Glomerular endothelial cell (primary cell): ENCODE measurements at regions not wholly inside any gene's neighbourhood (a gene's known extent, or its start where the extent isn't known, plus 50 kb on each side); places are given as distances from the start of the nearest gene placed in this dataset.

Experiments
- DNase-seq: peaks from one replicate; pipeline ENCODE4 v3.0.0-alpha.2; 2011; ENCODE audit warnings: low read depth, low spot score; ENCODE audit errors: extremely low read depth

- no peak for DNase-seq
Measured at GRCh38 chr1:14470802-14471201, 127.7 kb upstream of the KAZN start.

- no peak for DNase-seq
Measured at GRCh38 chr1:14474856-14475255, 123.6 kb upstream of the KAZN start.

GRCh38 chr1:14476170-14476955 lies 122.1 kb upstream of the KAZN start:
- DNase-seq: no peak

- DNase-seq: no peak
Measured at GRCh38 chr1:14478120-14478519, 120.4 kb upstream of the KAZN start.

- no peak for DNase-seq
Measured at GRCh38 chr1:14479865-14480264, 118.6 kb upstream of the KAZN start.

- DNase-seq: no peak
Measured at GRCh38 chr1:14482784-14483450, 115.6 kb upstream of the KAZN start.

- DNase-seq: no peak
Measured at GRCh38 chr1:14485285-14485684, 113.2 kb upstream of the KAZN start.

DNA sequence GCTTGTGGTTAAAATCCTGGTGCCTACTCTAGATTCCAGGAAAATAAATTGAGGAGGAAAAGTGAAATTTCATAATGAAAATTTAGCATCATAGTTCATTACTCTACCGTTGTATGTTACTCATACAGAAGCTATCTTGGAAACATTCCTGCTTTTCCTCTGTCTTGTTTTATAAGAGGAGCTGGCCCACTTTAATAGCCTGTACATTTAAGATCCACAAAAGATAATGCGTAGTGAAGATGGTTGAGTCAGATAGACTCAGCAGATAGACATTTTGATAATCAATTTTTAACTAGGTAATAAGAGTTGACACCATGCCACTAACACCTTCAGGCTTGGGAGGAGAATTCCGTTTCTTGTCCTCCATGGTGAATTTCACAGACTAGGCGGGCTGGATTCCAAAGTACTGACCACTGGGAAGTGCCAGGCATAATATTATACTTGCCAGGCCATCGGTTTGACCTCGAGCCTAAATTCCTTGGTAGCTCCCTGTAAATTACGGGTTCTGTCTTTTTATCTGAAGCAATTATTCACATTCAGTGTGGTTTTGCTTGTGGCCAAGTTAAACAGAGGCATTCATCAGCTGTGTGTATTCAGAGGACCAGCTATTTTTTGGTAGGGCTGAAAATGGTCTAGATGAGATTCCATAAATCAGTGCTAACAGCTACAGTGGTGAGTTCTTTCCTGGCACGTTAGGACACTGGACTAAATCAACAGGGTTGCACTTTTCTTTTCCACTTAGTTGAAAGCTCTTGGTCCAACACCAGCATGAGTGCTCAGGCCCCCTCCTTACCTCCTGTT lies 111.9 kb upstream of the KAZN start:
- DNase-seq: no peak

DNA sequence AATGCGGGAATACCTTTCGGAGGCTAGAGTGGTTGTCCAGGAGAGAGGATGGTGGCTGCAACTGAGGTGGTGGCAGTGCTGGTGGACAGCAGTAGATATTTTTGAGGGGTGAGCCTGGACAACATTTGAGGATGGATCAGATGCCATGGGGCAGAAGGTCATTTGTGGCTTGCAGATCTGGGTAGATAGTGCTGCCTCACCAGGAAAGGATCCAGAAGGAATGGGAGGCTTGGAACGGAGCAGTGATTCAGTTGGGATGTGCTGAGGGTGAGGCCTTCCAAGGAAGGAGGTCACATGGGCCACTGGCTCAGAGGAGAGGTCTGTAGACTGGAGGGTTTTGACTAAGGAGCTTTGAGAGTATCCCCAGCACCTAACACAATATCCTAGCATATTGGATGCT lies 110.8 kb upstream of the KAZN start:
- no peak for DNase-seq

DNA sequence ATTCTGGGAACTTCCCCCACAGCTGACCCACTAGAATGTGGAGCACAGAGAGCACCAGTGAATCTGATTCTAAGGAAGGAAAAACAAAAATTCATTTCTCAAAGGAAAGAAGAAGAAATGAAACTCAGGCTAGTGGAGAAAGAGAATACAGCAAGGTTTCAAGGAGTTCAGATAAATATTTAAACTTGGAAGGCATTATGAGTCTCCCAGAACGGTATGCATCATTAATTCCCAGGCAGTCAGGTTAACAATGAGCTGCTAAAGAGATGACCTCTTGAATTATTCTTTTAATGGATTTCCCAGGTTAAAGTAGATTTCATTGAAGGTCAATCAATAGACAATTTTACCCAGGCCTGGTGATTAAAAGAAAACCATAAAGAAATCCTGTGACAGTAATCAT lies 103.6 kb upstream of the KAZN start:
- no peak for DNase-seq

- DNase-seq: no peak
Measured at GRCh38 chr1:14495381-14495780, 103.1 kb upstream of the KAZN start.

- no peak for DNase-seq
Measured at GRCh38 chr1:14495996-14496395, 102.5 kb upstream of the KAZN start.

- no peak for DNase-seq
Measured at GRCh38 chr1:14498839-14499238, 99.6 kb upstream of the KAZN start.

DNA sequence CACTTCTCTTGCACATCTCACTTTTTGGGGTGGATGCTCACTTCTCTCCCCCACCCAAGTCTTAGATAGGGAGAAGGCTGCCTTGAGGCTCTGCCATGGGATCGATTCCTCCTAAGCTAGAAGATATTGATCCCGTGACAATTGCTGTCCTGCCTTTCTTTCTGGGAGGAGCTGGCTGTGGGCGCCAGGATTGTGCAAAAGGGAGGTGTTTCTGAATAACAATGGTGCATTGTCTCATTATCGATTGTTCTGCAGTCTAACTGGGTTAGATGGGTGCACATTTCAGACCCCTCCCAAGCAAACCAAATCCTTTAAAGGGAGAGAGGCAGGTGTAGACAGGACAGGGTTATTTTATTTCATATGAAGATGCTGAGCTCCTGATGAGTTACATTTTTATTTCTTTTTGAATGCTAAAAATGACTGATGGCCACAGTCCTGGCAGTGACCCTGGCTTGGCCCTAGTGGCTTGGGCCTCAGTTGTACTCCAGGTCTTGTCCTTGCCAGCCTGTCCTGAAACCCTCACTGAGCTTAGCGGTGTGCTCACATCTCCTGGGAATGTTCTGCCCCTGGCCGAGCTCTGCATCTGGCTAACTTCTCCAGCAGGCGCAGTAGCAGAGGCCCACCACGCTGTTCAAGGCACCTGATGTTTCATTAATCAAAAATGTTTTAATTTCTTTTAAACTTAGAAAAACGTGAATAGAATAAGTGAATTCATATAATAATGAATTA lies 99.0 kb upstream of the KAZN start:
- no peak for DNase-seq

GRCh38 chr1:14500041-14500440 lies 98.4 kb upstream of the KAZN start:
- no peak for DNase-seq

- no peak for DNase-seq
Measured at GRCh38 chr1:14500912-14501311, 97.6 kb upstream of the KAZN start.

DNA sequence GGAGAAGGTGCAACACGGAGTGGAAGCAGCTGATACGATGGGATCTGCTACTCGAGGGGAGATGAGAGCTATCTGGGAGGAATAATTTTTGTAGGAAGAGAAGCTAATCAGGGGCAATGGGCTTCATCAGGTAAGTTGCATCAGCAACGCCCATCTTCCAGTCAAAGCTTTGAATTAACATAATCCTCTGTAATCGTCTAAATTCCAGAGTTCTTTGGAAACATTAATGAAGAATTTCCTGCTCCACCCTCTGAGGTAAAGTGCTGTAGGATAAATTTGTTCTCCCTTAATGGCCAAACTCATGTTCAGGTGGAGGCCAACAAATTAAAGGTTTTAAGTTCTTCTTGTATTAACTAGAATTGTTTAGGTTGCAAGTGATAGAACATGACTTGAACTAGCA lies 94.0 kb upstream of the KAZN start:
- no peak for DNase-seq

GRCh38 chr1:14506471-14507255 lies 91.8 kb upstream of the KAZN start:
- no peak for DNase-seq

DNA sequence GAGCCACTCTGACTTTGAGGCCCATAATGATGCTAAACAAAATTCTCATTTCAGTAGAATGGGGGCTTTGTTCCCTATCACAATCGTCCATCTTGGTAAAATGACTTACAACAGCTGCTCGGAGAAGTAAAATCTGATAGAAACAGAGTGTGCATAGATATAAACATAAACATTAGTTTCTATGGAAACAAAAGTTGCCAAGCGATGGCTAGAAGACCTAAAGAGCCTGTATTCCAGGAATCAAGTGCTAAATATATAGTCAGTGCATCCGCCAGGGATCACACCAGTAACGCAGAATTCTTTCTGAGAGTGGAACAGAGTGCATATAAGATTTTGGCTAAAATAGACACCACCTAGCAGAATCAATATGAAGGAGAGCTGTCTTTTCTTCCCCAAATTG lies 91.2 kb upstream of the KAZN start:
- no peak for DNase-seq

- no peak for DNase-seq
Measured at GRCh38 chr1:14508613-14509012, 89.9 kb upstream of the KAZN start.
